GM23338 (cell line): ENCODE measurements at regions not wholly inside any gene's neighbourhood (a gene's known extent, or its start where the extent isn't known, plus 50 kb on each side); places are given as distances from the start of the nearest gene placed in this dataset.

Experiments used
- ATAC-seq: fragments of 200-7000 bp; cut with Tn5 transposase; 3 replicates; pipeline ENCODE4 v1.9.1; 2020
- DNase-seq: peaks from one replicate; pipeline ENCODE4 v3.0.0-alpha.2; 2015; ENCODE audit warnings: low spot score
- H2AFZ ChIP-seq: fragments of 200-600 bp; sonication (generic); 2 replicates; pipeline ENCODE4 v1.8.0; 2016; ENCODE audit warnings: antibody characterized with exemption, mild to moderate bottlenecking, moderate library complexity
- H3F3A ChIP-seq: fragments of 200-600 bp; sonication (generic); replicated peaks from 2 replicates; pipeline ENCODE4 v1.8.0; 2017; ENCODE audit warnings: antibody characterized with exemption, mixed run types, low read depth
- H3K27ac ChIP-seq: fragments of 200-600 bp; sonication (generic); 2 replicates; pipeline ENCODE4 v1.6.1; 2016; ENCODE audit warnings: low read depth
- H3K27me3 ChIP-seq: fragments of 200-600 bp; sonication (generic); 2 replicates; pipeline ENCODE4 v1.8.0; 2016; ENCODE audit warnings: mild to moderate bottlenecking, mixed run types, moderate library complexity; ENCODE audit not compliant: insufficient read depth
- H3K36me3 ChIP-seq: fragments of 200-600 bp; sonication (generic); 2 replicates; pipeline ENCODE4 v1.8.0; 2016; ENCODE audit warnings: mild to moderate bottlenecking; ENCODE audit not compliant: insufficient read depth
- H3K4me1 ChIP-seq: fragments of 200-600 bp; sonication (generic); 2 replicates; pipeline ENCODE4 v1.8.0; 2016; ENCODE audit warnings: mild to moderate bottlenecking, moderate library complexity; ENCODE audit not compliant: insufficient read depth
- H3K4me2 ChIP-seq: fragments of 200-600 bp; sonication (generic); 2 replicates; pipeline ENCODE4 v1.7.1; 2017; ENCODE audit warnings: mixed run types
- H3K4me3 ChIP-seq: fragments of 200-600 bp; sonication (generic); 2 replicates; pipeline ENCODE4 v1.6.1; 2016; ENCODE audit warnings: mixed run types
- H3K79me2 ChIP-seq: fragments of 200-600 bp; sonication (generic); replicated peaks from 2 replicates; pipeline ENCODE4 v1.8.0; 2017; ENCODE audit warnings: mild to moderate bottlenecking; ENCODE audit not compliant: insufficient read depth
- H3K9me2 ChIP-seq: fragments of 200-600 bp; sonication (generic); 2 replicates; pipeline ENCODE4 v1.8.0; 2017; ENCODE audit not compliant: insufficient read depth
- H4K20me1 ChIP-seq: fragments of 200-600 bp; sonication (generic); replicated peaks from 2 replicates; pipeline ENCODE4 v1.8.0; 2017; ENCODE audit warnings: mild to moderate bottlenecking; ENCODE audit not compliant: insufficient read depth
- H3K27ac Mint-ChIP-seq: 2 replicates; pipeline ENCODE4 v1.8.0; 2020; ENCODE audit warnings: inconsistent platforms, mild to moderate bottlenecking, moderate library complexity, mixed read lengths
- H3K27me3 Mint-ChIP-seq: 3 replicates; pipeline ENCODE4 v1.8.0; 2022; ENCODE audit warnings: low read depth, mild to moderate bottlenecking, moderate library complexity, mixed read lengths, inconsistent platforms; ENCODE audit not compliant: insufficient read depth, poor library complexity
- H3K36me3 Mint-ChIP-seq: 3 replicates; pipeline ENCODE4 v1.8.0; 2021; ENCODE audit warnings: low read depth, mild to moderate bottlenecking, inconsistent platforms, moderate library complexity, mixed read lengths
- H3K4me1 Mint-ChIP-seq: 3 replicates; pipeline ENCODE4 v1.8.0; 2020; ENCODE audit warnings: mild to moderate bottlenecking, inconsistent platforms, mixed read lengths
- H3K4me3 Mint-ChIP-seq: 3 replicates; pipeline ENCODE4 v1.8.0; 2021; ENCODE audit warnings: moderate library complexity, mild to moderate bottlenecking, inconsistent platforms, mixed read lengths
- H3K9me3 Mint-ChIP-seq: 3 replicates; pipeline ENCODE4 v1.8.0; 2020; ENCODE audit warnings: moderate library complexity, mild to moderate bottlenecking, inconsistent platforms, mixed read lengths
- EZH2phosphoT487 ChIP-seq: fragments of 200-600 bp; sonication (generic); IDR thresholded peaks from one replicate; pipeline ENCODE4 v1.8.1; 2018; ENCODE audit warnings: antibody characterized with exemption; ENCODE audit not compliant: unreplicated experiment
- JUNB ChIP-seq: IDR thresholded peaks from one replicate; pipeline ENCODE4 v1.6.1; 2016; ENCODE audit warnings: antibody characterized with exemption; ENCODE audit not compliant: unreplicated experiment
- NANOG ChIP-seq: IDR thresholded peaks from 2 replicates; pipeline ENCODE4 v1.6.1; 2016; ENCODE audit warnings: antibody characterized with exemption, borderline replicate concordance
- POLR2AphosphoS5 ChIP-seq: IDR thresholded peaks from 2 replicates; pipeline ENCODE4 v1.6.1; 2016; ENCODE audit warnings: antibody characterized with exemption, low read depth
- STAT1 ChIP-seq: IDR thresholded peaks from one replicate; pipeline ENCODE4 v1.6.1; 2016; ENCODE audit warnings: antibody characterized with exemption; ENCODE audit not compliant: unreplicated experiment
- ZNF114 ChIP-seq: fragments of 250-450 bp; sonication (Bioruptor Pico); IDR thresholded peaks from 2 replicates; pipeline ENCODE4 v1.5.0; 2020; ENCODE audit warnings: mild to moderate bottlenecking, moderate library complexity
- ZNF331 ChIP-seq: fragments of 250-450 bp; sonication (Bioruptor Pico); IDR thresholded peaks from 2 replicates; pipeline ENCODE4 v1.5.0; 2020; ENCODE audit warnings: low read depth, mild to moderate bottlenecking, moderate library complexity
- TF ChIP-seq, protein P1 (sequence below), 2 experiments: fragments of 200-600 bp in 1 of 2; sonication (generic) in 1 of 2; conservative IDR thresholded peaks; 2 replicates each; pipeline versions ENCODE4 v1.5.1 to v1.6.1; 2016 to 2017; ENCODE audit warnings: antibody characterized with exemption in 2 of 2, low read depth in 2 of 2, mild to moderate bottlenecking in 2 of 2, moderate library complexity in 1 of 2
- TF ChIP-seq, protein P2 (sequence below): fragments of 250-450 bp; sonication (Bioruptor Pico); IDR thresholded peaks from 2 replicates; pipeline ENCODE4 v1.5.0; 2020; ENCODE audit warnings: mild to moderate bottlenecking, moderate library complexity
- TF ChIP-seq, protein P3 (sequence below): IDR thresholded peaks from 2 replicates; pipeline ENCODE4 v1.6.1; 2016; ENCODE audit warnings: antibody characterized with exemption

DNA sequence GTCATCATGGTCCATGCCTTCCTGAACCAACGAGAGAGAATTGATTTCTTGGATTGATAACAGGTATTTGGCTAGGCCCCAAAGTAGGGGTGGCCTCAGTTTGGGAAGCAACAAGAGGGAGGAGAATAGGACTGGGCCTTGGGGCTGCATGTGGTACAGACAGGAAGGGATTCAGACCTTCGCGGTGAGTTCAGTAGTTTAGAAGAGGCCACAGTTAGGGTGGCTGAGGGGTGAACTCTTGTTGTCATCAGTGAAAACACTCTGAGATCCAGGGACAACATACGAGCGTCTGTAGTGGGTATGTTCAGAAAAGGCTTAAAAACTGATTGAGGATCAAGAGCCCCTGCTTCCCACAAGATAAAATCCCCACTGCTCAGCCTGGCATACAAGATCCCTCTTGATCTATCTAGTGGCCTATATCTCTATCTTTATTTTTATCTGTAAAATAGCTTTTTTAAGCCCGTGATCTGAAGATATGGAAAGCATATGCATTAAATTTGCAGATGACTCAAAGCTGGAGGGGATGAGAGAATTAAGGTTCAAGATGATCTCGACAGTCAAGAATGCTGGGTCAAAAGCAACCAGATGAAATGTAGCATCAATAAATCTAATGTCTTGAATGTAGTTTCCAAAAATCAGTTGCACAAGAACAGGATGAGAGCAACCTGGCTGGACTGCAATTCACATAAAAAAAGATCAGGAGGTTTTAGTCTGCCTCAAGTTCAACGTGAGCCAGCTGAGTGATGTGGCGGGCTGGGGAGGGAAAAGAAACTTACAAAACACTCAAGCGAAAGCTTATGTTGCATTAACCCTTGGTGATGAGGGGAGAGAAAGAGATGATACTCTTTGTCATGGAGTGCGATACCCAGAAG, 221.1 kb upstream of the TLE3 start:
- no peak overlapping the region for H3K27ac ChIP-seq
- no peak overlapping the region for H3K4me3 Mint-ChIP-seq
- H3K9me3 Mint-ChIP-seq, result no peaks in the 10 kb centered on the region
- no peaks in the 10 kb centered on the region for H3F3A ChIP-seq
- no peaks in the 10 kb centered on the region for H3K36me3 Mint-ChIP-seq
- H3K27me3 ChIP-seq, result no peaks in the 10 kb centered on the region
- H3K36me3 ChIP-seq, result no peaks in the 10 kb centered on the region
- TF ChIP-seq ZNF331 (CRISPR knock-in tag) (no peak), EZH2phosphoT487 (no peak), STAT1 (no peak)
- H3K4me2 ChIP-seq, result no peak overlapping the region
- peaks cover 9% of the 10 kb centered on the region for H3K4me1 Mint-ChIP-seq
- no peak overlapping the region for H2AFZ ChIP-seq
- H3K4me1 ChIP-seq, result peaks cover 9% of the 10 kb centered on the region
- no peaks in the 10 kb centered on the region for H4K20me1 ChIP-seq
- H3K27me3 Mint-ChIP-seq, result peaks cover 4% of the 10 kb centered on the region
- ATAC-seq (no peak), DNase-seq (no peak)
- no peak overlapping the region for H3K27ac Mint-ChIP-seq
- no peaks in the 10 kb centered on the region for H3K9me2 ChIP-seq
- H3K4me3 ChIP-seq, result no peak overlapping the region
- H3K79me2 ChIP-seq, result no peaks in the 10 kb centered on the region

DNA sequence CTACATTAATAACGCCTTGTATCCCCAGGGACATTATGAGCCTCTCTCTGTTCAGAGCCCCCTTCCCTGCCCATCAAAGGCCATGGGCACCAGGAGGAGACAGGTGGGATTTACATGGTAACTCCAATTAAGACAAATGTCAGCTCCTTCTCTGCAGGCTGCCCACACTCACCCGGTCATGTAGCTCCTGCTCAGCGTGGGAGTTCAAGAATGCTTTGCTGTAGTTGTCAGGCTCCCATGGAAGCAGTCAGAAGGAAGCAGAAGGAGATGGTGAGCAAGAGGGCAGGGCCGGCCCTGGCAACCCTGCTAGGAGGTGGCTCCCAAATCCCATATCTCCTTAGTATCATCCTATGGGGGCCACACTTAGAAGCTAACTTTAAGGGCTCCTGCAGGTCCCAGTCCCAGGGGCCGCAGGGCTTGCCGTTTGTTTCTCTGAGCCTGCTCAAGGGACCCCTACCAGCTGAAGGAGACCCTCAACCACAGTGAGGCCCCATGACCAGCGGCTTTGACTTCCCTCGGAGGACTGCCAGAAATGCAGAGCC, 218.4 kb upstream of the TLE3 start:
- peaks cover 9% of the 10 kb centered on the region for H3K4me1 ChIP-seq
- no peaks in the 10 kb centered on the region for H3K27me3 ChIP-seq
- H3K9me2 ChIP-seq, result peaks cover 7% of the 10 kb centered on the region; the same call in 1 of the 2 replicates
- no peak overlapping the region for H3K4me2 ChIP-seq
- no peaks in the 10 kb centered on the region for H3K9me3 Mint-ChIP-seq
- no peaks in the 10 kb centered on the region for H3F3A ChIP-seq
- H2AFZ ChIP-seq, result no peak overlapping the region
- H3K4me3 Mint-ChIP-seq, result no peak overlapping the region; the same call in 2 of the 3 replicates
- no peak for ATAC-seq
- H3K36me3 Mint-ChIP-seq, result no peaks in the 10 kb centered on the region
- H3K27me3 Mint-ChIP-seq, result peaks cover 4% of the 10 kb centered on the region
- H3K79me2 ChIP-seq, result no peaks in the 10 kb centered on the region
- DNase-seq, result no peak
- H4K20me1 ChIP-seq, result no peaks in the 10 kb centered on the region
- H3K36me3 ChIP-seq, result no peaks in the 10 kb centered on the region
- TF ChIP-seq, protein P1, sequence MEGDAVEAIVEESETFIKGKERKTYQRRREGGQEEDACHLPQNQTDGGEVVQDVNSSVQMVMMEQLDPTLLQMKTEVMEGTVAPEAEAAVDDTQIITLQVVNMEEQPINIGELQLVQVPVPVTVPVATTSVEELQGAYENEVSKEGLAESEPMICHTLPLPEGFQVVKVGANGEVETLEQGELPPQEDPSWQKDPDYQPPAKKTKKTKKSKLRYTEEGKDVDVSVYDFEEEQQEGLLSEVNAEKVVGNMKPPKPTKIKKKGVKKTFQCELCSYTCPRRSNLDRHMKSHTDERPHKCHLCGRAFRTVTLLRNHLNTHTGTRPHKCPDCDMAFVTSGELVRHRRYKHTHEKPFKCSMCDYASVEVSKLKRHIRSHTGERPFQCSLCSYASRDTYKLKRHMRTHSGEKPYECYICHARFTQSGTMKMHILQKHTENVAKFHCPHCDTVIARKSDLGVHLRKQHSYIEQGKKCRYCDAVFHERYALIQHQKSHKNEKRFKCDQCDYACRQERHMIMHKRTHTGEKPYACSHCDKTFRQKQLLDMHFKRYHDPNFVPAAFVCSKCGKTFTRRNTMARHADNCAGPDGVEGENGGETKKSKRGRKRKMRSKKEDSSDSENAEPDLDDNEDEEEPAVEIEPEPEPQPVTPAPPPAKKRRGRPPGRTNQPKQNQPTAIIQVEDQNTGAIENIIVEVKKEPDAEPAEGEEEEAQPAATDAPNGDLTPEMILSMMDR (conservative IDR thresholded peaks at IDR 0.05; ENCODE audit: low read depth in 2 of 2), result no peak
- TF ChIP-seq NANOG (no peak), JUNB (no peak), POLR2AphosphoS5 (no peak), ZNF114 (no peak), STAT1 (no peak)
- TF ChIP-seq, protein P2, sequence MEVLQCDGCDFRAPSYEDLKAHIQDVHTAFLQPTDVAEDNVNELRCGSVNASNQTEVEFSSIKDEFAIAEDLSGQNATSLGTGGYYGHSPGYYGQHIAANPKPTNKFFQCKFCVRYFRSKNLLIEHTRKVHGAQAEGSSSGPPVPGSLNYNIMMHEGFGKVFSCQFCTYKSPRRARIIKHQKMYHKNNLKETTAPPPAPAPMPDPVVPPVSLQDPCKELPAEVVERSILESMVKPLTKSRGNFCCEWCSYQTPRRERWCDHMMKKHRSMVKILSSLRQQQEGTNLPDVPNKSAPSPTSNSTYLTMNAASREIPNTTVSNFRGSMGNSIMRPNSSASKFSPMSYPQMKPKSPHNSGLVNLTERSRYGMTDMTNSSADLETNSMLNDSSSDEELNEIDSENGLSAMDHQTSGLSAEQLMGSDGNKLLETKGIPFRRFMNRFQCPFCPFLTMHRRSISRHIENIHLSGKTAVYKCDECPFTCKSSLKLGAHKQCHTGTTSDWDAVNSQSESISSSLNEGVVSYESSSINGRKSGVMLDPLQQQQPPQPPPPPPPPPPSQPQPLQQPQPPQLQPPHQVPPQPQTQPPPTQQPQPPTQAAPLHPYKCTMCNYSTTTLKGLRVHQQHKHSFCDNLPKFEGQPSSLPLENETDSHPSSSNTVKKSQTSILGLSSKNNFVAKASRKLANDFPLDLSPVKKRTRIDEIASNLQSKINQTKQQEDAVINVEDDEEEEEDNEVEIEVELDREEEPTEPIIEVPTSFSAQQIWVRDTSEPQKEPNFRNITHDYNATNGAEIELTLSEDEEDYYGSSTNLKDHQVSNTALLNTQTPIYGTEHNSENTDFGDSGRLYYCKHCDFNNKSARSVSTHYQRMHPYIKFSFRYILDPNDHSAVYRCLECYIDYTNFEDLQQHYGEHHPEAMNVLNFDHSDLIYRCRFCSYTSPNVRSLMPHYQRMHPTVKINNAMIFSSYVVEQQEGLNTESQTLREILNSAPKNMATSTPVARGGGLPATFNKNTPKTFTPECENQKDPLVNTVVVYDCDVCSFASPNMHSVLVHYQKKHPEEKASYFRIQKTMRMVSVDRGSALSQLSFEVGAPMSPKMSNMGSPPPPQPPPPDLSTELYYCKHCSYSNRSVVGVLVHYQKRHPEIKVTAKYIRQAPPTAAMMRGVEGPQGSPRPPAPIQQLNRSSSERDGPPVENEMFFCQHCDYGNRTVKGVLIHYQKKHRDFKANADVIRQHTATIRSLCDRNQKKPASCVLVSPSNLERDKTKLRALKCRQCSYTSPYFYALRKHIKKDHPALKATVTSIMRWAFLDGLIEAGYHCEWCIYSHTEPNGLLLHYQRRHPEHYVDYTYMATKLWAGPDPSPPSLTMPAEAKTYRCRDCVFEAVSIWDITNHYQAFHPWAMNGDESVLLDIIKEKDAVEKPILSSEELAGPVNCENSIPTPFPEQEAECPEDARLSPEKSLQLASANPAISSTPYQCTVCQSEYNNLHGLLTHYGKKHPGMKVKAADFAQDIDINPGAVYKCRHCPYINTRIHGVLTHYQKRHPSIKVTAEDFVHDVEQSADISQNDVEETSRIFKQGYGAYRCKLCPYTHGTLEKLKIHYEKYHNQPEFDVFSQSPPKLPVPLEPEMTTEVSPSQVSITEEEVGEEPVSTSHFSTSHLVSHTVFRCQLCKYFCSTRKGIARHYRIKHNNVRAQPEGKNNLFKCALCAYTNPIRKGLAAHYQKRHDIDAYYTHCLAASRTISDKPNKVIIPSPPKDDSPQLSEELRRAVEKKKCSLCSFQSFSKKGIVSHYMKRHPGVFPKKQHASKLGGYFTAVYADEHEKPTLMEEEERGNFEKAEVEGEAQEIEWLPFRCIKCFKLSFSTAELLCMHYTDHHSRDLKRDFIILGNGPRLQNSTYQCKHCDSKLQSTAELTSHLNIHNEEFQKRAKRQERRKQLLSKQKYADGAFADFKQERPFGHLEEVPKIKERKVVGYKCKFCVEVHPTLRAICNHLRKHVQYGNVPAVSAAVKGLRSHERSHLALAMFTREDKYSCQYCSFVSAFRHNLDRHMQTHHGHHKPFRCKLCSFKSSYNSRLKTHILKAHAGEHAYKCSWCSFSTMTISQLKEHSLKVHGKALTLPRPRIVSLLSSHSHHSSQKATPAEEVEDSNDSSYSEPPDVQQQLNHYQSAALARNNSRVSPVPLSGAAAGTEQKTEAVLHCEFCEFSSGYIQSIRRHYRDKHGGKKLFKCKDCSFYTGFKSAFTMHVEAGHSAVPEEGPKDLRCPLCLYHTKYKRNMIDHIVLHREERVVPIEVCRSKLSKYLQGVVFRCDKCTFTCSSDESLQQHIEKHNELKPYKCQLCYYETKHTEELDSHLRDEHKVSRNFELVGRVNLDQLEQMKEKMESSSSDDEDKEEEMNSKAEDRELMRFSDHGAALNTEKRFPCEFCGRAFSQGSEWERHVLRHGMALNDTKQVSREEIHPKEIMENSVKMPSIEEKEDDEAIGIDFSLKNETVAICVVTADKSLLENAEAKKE (CRISPR knock-in tag), result no peak
- TF ChIP-seq, protein P3, sequence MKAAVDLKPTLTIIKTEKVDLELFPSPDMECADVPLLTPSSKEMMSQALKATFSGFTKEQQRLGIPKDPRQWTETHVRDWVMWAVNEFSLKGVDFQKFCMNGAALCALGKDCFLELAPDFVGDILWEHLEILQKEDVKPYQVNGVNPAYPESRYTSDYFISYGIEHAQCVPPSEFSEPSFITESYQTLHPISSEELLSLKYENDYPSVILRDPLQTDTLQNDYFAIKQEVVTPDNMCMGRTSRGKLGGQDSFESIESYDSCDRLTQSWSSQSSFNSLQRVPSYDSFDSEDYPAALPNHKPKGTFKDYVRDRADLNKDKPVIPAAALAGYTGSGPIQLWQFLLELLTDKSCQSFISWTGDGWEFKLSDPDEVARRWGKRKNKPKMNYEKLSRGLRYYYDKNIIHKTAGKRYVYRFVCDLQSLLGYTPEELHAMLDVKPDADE, result no peak
- no peak overlapping the region for H3K27ac ChIP-seq
- no peak overlapping the region for H3K27ac Mint-ChIP-seq
- H3K4me1 Mint-ChIP-seq, result peaks cover 6% of the 10 kb centered on the region
- no peak overlapping the region for H3K4me3 ChIP-seq
